Small intestine (tissue), 7 donors: ENCODE measurements at regions not wholly inside any gene's neighbourhood (a gene's known extent, or its start where the extent isn't known, plus 50 kb on each side); places are given as distances from the start of the nearest gene placed in this dataset.
A peak's percentile ranks its signal among the peaks of the same experiment; 100 is the strongest.

ENCODE experiments used
- DNase-seq, 2 donors: peaks; one replicate each; pipeline versions ENCODE4 v3.0.0 to v3.0.0-alpha.2; 2013
- FAIRE-seq: peaks from 2 replicates; lab custom pipeline; 2012; peaks lifted over from hg19 to GRCh38; lab: Jason Lieb, UNC
- H3K27ac ChIP-seq, 3 donors: one replicate each; pipeline ENCODE4 v1.5.1; 2013; ENCODE audit warnings: low read length in 2 of 3, mild to moderate bottlenecking in 2 of 3, control low read depth in 1 of 3, inconsistent platforms in 1 of 3, low read depth in 1 of 3, moderate library complexity in 1 of 3
- H3K27me3 ChIP-seq, 3 donors: one replicate each; pipeline ENCODE4 v1.6.1; 2013; ENCODE audit warnings: low read length in 3 of 3, inconsistent platforms in 1 of 3; ENCODE audit not compliant: control insufficient read depth in 3 of 3, insufficient read depth in 3 of 3
- H3K36me3 ChIP-seq, 3 donors: one replicate each; pipeline ENCODE4 v1.6.1; 2013; ENCODE audit warnings: low read length in 3 of 3, inconsistent platforms in 1 of 3, low read depth in 1 of 3, mild to moderate bottlenecking in 1 of 3, moderate library complexity in 1 of 3; ENCODE audit not compliant: control insufficient read depth in 3 of 3, insufficient read depth in 2 of 3
- H3K4me1 ChIP-seq, 3 donors: one replicate each; pipeline ENCODE4 v1.6.1; 2013; ENCODE audit warnings: low read length in 2 of 3, inconsistent platforms in 1 of 3, low read depth in 1 of 3, mild to moderate bottlenecking in 1 of 3, moderate library complexity in 1 of 3; ENCODE audit not compliant: control insufficient read depth in 3 of 3, insufficient read depth in 2 of 3
- H3K4me3 ChIP-seq, 3 donors: one replicate each; pipeline ENCODE4 v1.5.1; 2013; ENCODE audit warnings: low read length in 3 of 3, control low read depth in 1 of 3, inconsistent platforms in 1 of 3, low read depth in 1 of 3, mild to moderate bottlenecking in 1 of 3, moderate library complexity in 1 of 3
- H3K9me3 ChIP-seq, 2 donors: one replicate each; pipeline ENCODE4 v1.6.1; 2013; ENCODE audit warnings: low read depth in 1 of 2, low read length in 1 of 2; ENCODE audit not compliant: control insufficient read depth in 2 of 2, insufficient read depth in 1 of 2
- WGBS, 3 donors: extraction: QIAGEN DNeasy Blood & Tissue Kit; methylation state at CpG; one replicate each; pipeline ENCODE4 v1.1.7; 2013; 5-methylcytosine and 5-hydroxymethylcytosine counted together
- donor health status: healthy with polysubstance abuse.
- donor health status: control.
- donor health status: control.
- donor health status: Bipolar disorder and iron deficiency.
- donor health status: healthy.

DNA sequence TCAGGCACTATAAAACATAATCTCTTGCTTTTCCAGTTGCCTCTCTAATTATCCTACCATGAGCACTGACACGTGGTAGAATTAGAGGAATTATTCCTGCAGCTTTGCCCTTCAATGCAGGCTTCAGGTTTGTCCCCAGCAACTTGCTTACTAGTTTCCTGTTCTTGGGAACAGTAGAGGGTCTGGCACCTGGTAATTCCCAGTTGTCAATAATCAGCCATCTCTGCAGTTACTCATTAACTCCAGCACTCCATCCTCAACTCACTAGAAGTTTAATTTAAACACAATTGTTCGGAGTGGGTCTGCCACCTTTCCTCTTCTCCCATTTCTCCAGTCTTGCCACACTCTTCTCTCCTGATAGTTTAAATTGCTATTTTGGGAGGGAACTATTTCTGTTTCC, 324.3 kb upstream of the KIAA1217 start:
- WGBS, 3 donors = 15 to 57% (median 29%) methylated on average over 2 of the region's 2 CpGs
- DNase-seq (peak in 1 of 2 donors; percentile 19), FAIRE-seq (no peak)
- Histone ChIP-seq H3K4me3 (no peak overlapping the region), H3K36me3 (no peaks in the 10 kb centered on the region), H3K27ac (no peak overlapping the region), H3K9me3 (no peaks in the 10 kb centered on the region), H3K4me1 (no peaks in the 10 kb centered on the region), H3K27me3 (no peaks in the 10 kb centered on the region)

DNA sequence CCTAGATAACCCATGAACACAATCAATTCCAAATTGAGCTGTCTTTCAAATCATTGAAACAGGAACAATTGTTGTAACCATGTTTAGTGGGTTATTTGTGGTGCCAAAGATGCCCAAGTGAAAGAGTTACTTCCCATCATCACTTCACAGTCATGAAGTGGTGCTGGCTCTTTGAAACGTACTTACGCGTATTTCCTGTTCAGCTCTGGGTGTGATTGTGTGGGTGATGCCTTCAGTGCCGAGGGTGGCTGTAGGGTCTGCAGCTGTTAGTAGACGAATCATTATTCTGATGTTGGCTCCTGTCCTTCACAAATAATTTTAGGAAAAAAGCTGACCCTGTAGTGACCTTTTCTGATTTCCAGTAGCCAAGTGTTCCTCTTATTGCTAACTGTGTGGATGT, 323.1 kb upstream of the KIAA1217 start:
- no peaks in the 10 kb centered on the region for H3K36me3 ChIP-seq
- FAIRE-seq = no peak
- H3K9me3 ChIP-seq = no peaks in the 10 kb centered on the region
- H3K4me1 ChIP-seq = no peaks in the 10 kb centered on the region
- H3K27ac ChIP-seq = no peak overlapping the region
- no peaks in the 10 kb centered on the region for H3K27me3 ChIP-seq
- no peak overlapping the region for H3K4me3 ChIP-seq
- 58 to 75% (median 74%) methylated on average over 5 of the region's 5 CpGs for WGBS, 3 donors
- DNase-seq = no peak

DNA sequence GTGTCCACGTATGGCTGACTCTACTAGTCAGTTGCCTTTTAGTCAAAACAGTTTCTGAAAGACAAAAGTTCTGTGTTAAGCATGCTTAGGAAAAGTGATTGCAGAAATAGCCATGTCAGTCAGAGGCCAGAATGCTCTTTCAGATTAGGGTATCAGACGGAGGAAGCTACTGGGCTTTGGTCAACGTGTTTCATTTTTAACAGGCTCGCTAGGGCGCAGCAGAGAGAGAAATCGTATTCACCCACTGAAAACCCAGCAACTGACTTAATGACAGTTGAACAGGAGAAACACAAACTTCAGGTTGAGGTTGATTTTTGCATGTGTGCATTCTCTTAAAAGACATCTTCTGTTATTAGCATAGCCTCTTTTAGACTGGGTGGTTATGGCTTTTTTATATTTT, 322.6 kb upstream of the KIAA1217 start:
- Histone ChIP-seq H3K4me3 (no peak overlapping the region), H3K9me3 (no peaks in the 10 kb centered on the region), H3K36me3 (no peaks in the 10 kb centered on the region), H3K4me1 (no peaks in the 10 kb centered on the region), H3K27me3 (no peaks in the 10 kb centered on the region), H3K27ac (no peak overlapping the region)
- FAIRE-seq (no peak), DNase-seq (peak in 1 of 2 donors; percentile 8)
- WGBS, 3 donors = 46 to 50% (median 47%) methylated on average over 6 of the region's 6 CpGs

DNA sequence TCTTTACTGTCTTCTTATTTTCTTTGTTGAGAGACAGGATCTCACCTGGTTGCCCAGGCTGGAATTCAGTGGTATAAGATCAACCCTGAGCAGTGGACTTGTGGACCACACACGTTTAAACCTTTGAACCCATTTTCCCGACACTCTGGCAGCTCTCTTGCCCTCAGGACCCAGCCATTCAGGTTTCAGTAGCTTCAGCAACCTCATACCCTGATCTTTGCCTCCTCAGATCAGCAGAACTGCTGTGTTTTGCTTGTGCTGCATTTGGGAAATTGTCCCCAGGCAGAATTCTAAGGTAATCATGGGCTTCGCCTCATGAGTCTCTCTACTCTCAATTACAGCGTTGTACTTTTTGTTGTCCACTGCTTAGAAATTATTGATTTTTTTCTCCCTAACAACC, 317.6 kb upstream of the KIAA1217 start:
- Histone ChIP-seq H3K4me1 (no peaks in the 10 kb centered on the region), H3K27ac (no peak overlapping the region), H3K27me3 (no peaks in the 10 kb centered on the region), H3K4me3 (no peak overlapping the region), H3K36me3 (no peaks in the 10 kb centered on the region), H3K9me3 (no peaks in the 10 kb centered on the region)
- no peak for DNase-seq
- WGBS, 3 donors = 51 to 81% (median 64%) methylated on average over 4 of the region's 4 CpGs
- FAIRE-seq = no peak

DNA sequence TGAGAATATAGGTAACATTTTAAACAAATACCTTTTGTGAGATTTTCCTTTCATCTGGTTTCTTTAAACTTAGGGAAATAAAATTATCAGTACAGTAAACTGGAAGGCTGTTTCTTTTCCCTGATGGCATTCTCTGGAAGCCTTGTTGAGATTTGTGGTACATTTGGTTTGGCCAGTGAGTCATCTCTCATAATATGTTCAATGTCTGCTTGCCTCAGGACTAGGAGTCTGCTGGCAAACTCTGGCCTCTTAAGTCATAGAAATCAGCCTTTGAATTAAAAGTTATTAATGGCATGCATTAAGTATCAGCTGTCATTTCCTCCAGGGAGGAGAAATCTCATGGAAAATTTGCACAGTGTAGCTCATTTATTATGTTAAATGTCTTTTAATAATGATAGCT, 316.6 kb upstream of the KIAA1217 start:
- no peak for FAIRE-seq
- no peaks in the 10 kb centered on the region for H3K36me3 ChIP-seq
- H3K27me3 ChIP-seq = no peaks in the 10 kb centered on the region
- no peak for DNase-seq
- H3K4me3 ChIP-seq = no peak overlapping the region
- H3K27ac ChIP-seq = no peak overlapping the region
- H3K9me3 ChIP-seq = no peaks in the 10 kb centered on the region
- H3K4me1 ChIP-seq = no peaks in the 10 kb centered on the region

DNA sequence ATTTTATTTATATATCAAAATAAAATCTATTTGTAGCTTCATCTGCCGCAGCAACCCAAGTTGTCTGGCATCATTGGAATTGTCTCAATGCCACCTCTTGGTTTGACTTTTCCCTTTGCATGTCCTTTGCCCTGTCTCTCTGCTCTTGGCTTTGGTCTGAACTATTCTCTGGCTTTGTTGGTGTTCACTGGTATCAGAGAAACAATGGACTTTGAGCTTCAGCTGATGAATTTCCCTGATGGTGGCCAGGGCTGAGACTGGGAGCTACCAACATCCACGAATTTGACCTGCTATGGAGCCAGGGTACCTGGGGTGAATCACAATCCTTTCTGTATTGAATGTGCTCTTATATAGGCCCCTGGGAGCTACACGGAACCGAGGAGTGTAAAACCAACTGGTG, 311.7 kb upstream of the KIAA1217 start:
- no peak overlapping the region for H3K27ac ChIP-seq
- 62 to 75% (median 72%) methylated on average over 4 of the region's 4 CpGs for WGBS, 3 donors
- DNase-seq = no peak
- no peaks in the 10 kb centered on the region for H3K27me3 ChIP-seq
- no peak overlapping the region for H3K4me3 ChIP-seq
- FAIRE-seq = no peak
- no peaks in the 10 kb centered on the region for H3K9me3 ChIP-seq
- no peaks in the 10 kb centered on the region for H3K36me3 ChIP-seq
- no peaks in the 10 kb centered on the region for H3K4me1 ChIP-seq

DNA sequence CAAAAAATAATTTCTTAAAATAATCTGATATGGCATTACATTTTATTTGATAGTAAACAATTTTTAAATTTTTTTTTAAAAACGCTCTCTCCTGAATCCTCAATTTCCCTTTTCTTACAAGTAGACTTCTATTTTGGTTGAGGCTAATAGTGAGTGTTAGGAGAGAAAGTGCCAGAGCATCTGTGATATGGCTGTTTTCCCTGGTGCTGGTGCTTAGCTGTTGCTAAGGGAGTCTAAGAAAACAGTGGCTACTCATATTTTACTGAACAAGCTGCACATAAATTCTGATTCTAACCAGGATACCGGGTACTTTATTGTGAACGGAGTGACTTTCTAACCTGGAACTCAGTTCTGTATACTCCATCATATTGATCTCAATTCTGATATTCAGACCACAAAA, 311.1 kb upstream of the KIAA1217 start:
- no peaks in the 10 kb centered on the region for H3K4me1 ChIP-seq
- WGBS, 3 donors = 84 to 88% (median 88%) methylated on average over 3 of the region's 3 CpGs
- H3K36me3 ChIP-seq = no peaks in the 10 kb centered on the region
- no peak overlapping the region for H3K4me3 ChIP-seq
- FAIRE-seq = no peak
- H3K9me3 ChIP-seq = no peaks in the 10 kb centered on the region
- DNase-seq = no peak
- no peak overlapping the region for H3K27ac ChIP-seq
- no peaks in the 10 kb centered on the region for H3K27me3 ChIP-seq

DNA sequence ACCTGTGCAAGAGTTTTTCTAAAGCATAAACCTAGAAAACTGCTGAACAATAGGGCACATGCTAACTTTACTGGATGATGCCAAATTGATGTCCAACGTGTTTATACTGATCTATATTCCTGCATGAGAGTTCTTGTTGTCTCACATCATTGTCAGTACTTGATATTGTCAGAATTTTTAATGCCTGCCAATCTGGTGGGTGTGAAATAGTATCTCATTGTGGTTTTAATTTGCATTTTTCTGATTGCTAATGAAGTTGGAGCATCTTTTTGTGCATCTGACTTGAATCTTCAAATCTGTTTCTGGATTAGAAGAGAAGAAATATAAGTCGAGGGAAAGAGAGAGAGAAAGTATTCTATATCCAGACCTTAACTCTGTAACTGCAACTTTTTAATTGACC, 309.8 kb upstream of the KIAA1217 start:
- H3K27ac ChIP-seq = no peak overlapping the region
- H3K9me3 ChIP-seq = no peaks in the 10 kb centered on the region
- FAIRE-seq = no peak
- no peaks in the 10 kb centered on the region for H3K4me1 ChIP-seq
- H3K36me3 ChIP-seq = no peaks in the 10 kb centered on the region
- no peak for DNase-seq
- H3K4me3 ChIP-seq = no peak overlapping the region
- no peaks in the 10 kb centered on the region for H3K27me3 ChIP-seq
- 49 to 77% (median 63%) methylated on average over 2 of the region's 2 CpGs for WGBS, 3 donors

DNA sequence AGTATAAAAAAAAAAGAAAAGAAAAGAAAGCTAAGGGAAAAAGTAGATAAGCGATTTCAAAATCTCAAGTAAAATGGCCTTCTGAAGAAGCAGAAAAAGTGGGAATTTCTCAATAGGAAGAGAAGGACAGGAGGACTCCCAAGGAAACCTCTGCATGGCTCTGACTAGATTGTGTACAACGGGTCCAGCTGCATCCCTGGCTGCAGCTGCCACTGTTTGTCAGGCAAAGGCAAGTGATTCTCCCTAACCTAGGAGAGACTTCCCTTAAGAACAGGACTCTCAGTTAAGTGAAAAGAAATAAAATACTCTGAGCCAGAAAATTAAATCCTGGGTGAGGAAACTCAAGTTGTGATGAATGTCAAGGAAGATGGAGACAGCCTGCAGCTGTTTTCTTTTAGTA, 298.6 kb upstream of the KIAA1217 start:
- 81 to 89% (median 82%) methylated on average over 2 of the region's 2 CpGs for WGBS, 3 donors
- H3K4me3 ChIP-seq = no peak overlapping the region
- H3K27me3 ChIP-seq = no peaks in the 10 kb centered on the region
- DNase-seq (no peak), FAIRE-seq (no peak)
- no peaks in the 10 kb centered on the region for H3K4me1 ChIP-seq
- H3K9me3 ChIP-seq = no peaks in the 10 kb centered on the region
- no peaks in the 10 kb centered on the region for H3K36me3 ChIP-seq
- H3K27ac ChIP-seq = no peak overlapping the region
